Peyer's patch (tissue), 4 donors: ENCODE measurements at regions not wholly inside any gene's neighbourhood (a gene's known extent, or its start where the extent isn't known, plus 50 kb on each side); places are given as distances from the start of the nearest gene placed in this dataset.
"Not testable (repeated sequence)": the region's sequence is repeated elsewhere in the genome, so short reads cannot be mapped to it uniquely, and the experiment has no call there.

Source experiments
- CTCF ChIP-seq, 6 experiments: fragments of 450-650 bp in 4 of 6; fragments of 200-600 bp in 2 of 6; sonication (generic) in 1 of 6; IDR thresholded peaks; one replicate each; pipeline ENCODE4 v1.5.1; 2017 to 2019; ENCODE audit warnings: antibody characterized with exemption in 6 of 6, mild to moderate bottlenecking in 3 of 6, moderate library complexity in 1 of 6
- POLR2A ChIP-seq, 2 donors: fragments of 450-650 bp; IDR thresholded peaks; one replicate each; pipeline ENCODE4 v1.5.1; 2017; ENCODE audit warnings: antibody characterized with exemption in 2 of 2, mild to moderate bottlenecking in 2 of 2, moderate library complexity in 2 of 2

GRCh38 chr3:125831005-125831750 lies 137.8 kb upstream of the ROPN1B start:
- TF ChIP-seq CTCF, POLR2A (IDR thresholded peaks at IDR 0.05): not testable (repeated sequence)
